ENCODE measurements at regions not wholly inside any gene's neighbourhood (a gene's known extent, or its start where the extent isn't known, plus 50 kb on each side); places are given as distances from the start of the nearest gene placed in this dataset.

DNA sequence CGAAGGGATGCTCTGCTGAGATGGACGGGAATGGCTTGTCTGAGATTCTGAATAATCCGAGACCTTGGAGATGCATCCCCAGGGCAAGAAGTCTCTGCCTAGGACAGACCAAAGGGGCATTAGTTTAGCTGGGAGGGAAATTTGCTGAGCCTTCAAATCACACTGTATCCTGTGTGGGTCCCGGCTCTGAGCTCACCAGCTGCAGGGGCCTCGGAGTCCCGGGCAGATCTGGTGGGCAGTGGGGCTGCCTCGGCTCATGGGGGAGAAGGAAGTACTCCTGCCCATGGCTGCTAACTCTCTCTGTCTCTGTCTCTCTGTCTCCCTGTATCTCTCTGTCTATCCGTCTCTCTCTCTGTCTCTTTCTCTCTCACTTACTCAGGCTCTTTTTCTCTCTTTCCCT, 522.4 kb downstream of the TBC1D22A start:
- TF ChIP-seq, protein P1, sequence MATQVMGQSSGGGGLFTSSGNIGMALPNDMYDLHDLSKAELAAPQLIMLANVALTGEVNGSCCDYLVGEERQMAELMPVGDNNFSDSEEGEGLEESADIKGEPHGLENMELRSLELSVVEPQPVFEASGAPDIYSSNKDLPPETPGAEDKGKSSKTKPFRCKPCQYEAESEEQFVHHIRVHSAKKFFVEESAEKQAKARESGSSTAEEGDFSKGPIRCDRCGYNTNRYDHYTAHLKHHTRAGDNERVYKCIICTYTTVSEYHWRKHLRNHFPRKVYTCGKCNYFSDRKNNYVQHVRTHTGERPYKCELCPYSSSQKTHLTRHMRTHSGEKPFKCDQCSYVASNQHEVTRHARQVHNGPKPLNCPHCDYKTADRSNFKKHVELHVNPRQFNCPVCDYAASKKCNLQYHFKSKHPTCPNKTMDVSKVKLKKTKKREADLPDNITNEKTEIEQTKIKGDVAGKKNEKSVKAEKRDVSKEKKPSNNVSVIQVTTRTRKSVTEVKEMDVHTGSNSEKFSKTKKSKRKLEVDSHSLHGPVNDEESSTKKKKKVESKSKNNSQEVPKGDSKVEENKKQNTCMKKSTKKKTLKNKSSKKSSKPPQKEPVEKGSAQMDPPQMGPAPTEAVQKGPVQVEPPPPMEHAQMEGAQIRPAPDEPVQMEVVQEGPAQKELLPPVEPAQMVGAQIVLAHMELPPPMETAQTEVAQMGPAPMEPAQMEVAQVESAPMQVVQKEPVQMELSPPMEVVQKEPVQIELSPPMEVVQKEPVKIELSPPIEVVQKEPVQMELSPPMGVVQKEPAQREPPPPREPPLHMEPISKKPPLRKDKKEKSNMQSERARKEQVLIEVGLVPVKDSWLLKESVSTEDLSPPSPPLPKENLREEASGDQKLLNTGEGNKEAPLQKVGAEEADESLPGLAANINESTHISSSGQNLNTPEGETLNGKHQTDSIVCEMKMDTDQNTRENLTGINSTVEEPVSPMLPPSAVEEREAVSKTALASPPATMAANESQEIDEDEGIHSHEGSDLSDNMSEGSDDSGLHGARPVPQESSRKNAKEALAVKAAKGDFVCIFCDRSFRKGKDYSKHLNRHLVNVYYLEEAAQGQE (IDR thresholded peaks at IDR 0.05; ENCODE audit: insufficient replicate concordance, low read depth): no peak
- TF ChIP-seq GABPA (IDR thresholded peaks at IDR 0.05; ENCODE audit: low read depth) (no peak), SPI1 (IDR thresholded peaks at IDR 0.05; ENCODE audit: borderline replicate concordance, low read depth) (no peak), POLR2AphosphoS5 (IDR thresholded peaks at IDR 0.05; ENCODE audit: low read depth) (no peak)
- TF ChIP-seq, protein P2, sequence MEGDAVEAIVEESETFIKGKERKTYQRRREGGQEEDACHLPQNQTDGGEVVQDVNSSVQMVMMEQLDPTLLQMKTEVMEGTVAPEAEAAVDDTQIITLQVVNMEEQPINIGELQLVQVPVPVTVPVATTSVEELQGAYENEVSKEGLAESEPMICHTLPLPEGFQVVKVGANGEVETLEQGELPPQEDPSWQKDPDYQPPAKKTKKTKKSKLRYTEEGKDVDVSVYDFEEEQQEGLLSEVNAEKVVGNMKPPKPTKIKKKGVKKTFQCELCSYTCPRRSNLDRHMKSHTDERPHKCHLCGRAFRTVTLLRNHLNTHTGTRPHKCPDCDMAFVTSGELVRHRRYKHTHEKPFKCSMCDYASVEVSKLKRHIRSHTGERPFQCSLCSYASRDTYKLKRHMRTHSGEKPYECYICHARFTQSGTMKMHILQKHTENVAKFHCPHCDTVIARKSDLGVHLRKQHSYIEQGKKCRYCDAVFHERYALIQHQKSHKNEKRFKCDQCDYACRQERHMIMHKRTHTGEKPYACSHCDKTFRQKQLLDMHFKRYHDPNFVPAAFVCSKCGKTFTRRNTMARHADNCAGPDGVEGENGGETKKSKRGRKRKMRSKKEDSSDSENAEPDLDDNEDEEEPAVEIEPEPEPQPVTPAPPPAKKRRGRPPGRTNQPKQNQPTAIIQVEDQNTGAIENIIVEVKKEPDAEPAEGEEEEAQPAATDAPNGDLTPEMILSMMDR (IDR thresholded peaks at IDR 0.05; ENCODE audit: insufficient read depth, low read length): no peak
- Histone ChIP-seq H3K27ac (replicated peaks) (no peak overlapping the region), H3K4me3 (replicated peaks; ENCODE audit: insufficient read depth, low read length) (no peak overlapping the region), H3K27me3 (ENCODE audit: insufficient read depth, poor library complexity, severe bottlenecking) (no peaks in the 10 kb centered on the region)
- no peak for DNase-seq (ENCODE audit: low read depth in 1 of 2, low spot score in 1 of 2)

DNA sequence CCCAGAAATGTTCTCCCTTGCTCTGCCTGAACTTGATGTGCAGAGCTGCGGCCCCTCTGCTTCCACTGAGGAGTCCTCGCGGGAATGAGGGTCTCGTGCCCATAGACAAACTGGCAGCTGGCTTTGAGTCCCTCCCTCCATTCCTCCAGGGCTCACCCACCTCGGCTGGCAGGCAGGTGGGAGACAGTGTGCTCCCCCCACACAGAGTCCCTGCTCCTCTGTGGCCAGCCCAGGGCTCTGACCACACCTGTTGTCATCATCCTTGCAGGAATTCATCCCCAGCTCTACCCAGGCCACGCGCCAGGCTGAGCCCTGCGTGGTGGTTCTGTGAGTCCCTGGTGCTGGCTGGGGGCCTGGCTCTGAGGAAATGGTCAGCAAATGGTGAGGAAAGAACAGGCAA, 521.9 kb downstream of the TBC1D22A start:
- Histone ChIP-seq H3K27ac (replicated peaks) (no peak overlapping the region), H3K4me3 (replicated peaks; ENCODE audit: insufficient read depth, low read length) (no peak overlapping the region), H3K27me3 (ENCODE audit: insufficient read depth, poor library complexity, severe bottlenecking) (no peaks in the 10 kb centered on the region)
- no peak for DNase-seq (ENCODE audit: low read depth in 1 of 2, low spot score in 1 of 2)
- TF ChIP-seq GABPA (IDR thresholded peaks at IDR 0.05; ENCODE audit: low read depth): no peak
- TF ChIP-seq, protein P1 (IDR thresholded peaks at IDR 0.05; ENCODE audit: insufficient replicate concordance, low read depth): no peak
- no peak for TF ChIP-seq POLR2AphosphoS5 (IDR thresholded peaks at IDR 0.05; ENCODE audit: low read depth)
- TF ChIP-seq, protein P2 (IDR thresholded peaks at IDR 0.05; ENCODE audit: insufficient read depth, low read length): no peak

DNA sequence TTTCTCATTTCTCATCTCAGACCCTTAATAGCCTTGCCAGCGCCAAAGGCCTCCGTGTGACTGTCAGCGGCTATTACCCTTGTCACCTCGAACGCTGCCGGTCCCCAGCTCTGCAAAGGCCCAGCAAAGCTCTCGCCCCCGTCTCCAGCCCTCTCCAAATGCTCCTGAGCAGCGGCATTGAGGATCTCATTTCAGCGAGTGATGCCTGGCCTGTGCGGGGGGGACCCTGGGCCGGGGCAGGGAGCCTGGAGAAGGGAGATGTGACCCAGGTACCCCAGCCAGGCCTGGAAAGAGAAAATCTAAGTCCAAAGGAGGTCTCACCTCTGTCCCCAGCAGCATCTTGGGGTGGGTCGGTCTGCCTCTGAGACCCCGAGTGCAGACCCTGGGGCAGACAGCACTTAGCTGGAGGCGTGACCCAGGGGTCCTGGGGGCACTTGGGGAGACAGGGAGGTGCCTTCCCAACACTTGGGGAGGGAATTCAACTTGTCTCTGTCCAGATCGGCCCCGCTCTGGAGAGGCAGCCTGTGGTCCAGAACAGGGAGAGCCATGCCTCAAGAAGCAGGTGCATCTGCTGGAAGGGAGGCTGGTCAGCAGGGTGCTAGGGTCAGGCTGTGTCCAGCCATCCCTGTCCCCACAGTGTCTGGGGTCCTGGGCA, 521.3 kb downstream of the TBC1D22A start:
- no peak for TF ChIP-seq SPI1 (IDR thresholded peaks at IDR 0.05; ENCODE audit: borderline replicate concordance, low read depth)
- TF ChIP-seq, protein P2 (IDR thresholded peaks at IDR 0.05; ENCODE audit: insufficient read depth, low read length): no peak
- TF ChIP-seq POLR2AphosphoS5 (IDR thresholded peaks at IDR 0.05; ENCODE audit: low read depth): no peak
- TF ChIP-seq, protein P1 (IDR thresholded peaks at IDR 0.05; ENCODE audit: insufficient replicate concordance, low read depth): no peak
- no peak for TF ChIP-seq GABPA (IDR thresholded peaks at IDR 0.05; ENCODE audit: low read depth)
- Histone ChIP-seq H3K27me3 (ENCODE audit: insufficient read depth, poor library complexity, severe bottlenecking) (no peaks in the 10 kb centered on the region), H3K4me3 (replicated peaks; ENCODE audit: insufficient read depth, low read length) (no peak overlapping the region), H3K27ac (replicated peaks) (no peak overlapping the region)
- DNase-seq (ENCODE audit: low read depth in 1 of 2, low spot score in 1 of 2): no peak

All from HL-60 (cell line).